ENCODE measurements at regions not wholly inside any gene's neighbourhood (a gene's known extent, or its start where the extent isn't known, plus 50 kb on each side); places are given as distances from the start of the nearest gene placed in this dataset.
"Not testable (repeated sequence)": the region's sequence is repeated elsewhere in the genome, so short reads cannot be mapped to it uniquely, and the experiment has no call there.

DNA sequence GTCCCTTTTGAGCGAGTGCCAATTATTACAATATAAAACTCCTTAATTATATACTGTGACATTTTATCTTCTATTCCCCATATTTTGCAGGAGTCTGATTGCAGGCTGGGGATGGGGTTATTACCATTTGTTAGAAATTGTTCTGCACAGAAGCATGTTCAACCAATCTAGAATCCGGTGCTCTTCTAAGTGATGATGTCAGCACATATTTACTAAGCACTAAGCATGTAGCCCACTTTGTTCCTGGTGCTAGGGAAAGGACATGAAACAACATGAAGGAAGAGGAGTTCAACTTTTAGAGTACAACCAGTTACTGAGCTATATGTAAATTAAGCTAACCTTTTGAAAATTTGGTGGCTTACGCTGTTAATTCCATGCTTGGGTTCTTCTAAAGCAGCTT, 52.8 kb upstream of the IL1RAPL2 start:
- no peak for DNase-seq

DNA sequence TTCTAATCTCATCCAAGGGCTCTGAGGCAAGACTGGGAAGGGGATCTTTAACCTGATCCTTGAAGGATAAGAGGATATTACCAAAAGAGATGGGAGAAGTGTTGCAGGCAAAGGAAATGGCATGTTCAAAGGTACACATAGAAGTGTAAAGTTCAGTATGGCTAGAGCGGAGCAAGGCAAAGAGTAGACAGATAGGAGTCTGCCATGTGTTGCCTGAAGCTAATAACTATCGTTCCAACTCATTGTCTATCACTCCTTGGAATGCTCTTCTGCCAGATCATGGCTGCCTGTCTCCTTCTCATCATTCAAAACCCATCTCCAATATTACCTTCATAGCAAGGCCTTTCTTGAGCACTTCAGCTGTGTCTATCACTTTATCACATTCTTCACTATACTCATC, 55.2 kb upstream of the IL1RAPL2 start:
- DNase-seq = no peak

DNA sequence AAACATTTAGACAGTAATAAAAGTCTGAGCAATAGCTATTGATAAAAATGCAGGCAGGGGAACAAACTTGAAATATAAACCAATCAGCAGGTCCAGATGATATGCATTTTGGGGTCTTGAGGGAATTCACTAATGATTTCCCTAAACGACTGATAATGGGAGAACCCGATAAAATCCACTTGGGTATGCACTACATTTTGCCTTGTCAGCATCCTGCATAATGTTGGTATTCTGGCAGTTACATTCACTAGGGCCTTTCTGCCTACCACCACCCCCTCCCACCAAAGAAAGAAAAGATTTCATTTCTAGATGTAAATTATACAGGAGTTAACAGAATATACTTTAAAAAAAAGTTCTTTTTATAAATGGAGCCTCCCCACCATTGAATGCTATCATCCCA, 63.5 kb upstream of the IL1RAPL2 start:
- DNase-seq = no peak

DNA sequence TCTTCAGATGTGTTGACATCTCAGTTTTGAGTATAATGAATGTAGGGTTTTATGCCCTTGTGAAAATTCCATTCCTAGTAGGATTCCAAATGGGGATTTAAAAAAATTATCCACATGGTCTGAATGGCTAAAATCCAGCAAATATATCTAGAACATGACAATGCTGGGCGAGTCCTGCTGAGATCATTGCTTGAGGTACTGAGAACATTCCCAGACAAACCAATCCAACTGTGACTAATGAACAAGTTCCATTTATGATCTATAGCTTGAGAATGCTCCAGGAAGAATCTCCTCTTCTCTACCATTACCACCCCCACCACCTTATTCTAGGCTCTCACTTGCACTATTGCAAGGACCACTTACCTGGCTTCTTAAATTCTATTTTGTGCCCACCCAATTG, 77.2 kb upstream of the IL1RAPL2 start:
- DNase-seq = no peak

DNA sequence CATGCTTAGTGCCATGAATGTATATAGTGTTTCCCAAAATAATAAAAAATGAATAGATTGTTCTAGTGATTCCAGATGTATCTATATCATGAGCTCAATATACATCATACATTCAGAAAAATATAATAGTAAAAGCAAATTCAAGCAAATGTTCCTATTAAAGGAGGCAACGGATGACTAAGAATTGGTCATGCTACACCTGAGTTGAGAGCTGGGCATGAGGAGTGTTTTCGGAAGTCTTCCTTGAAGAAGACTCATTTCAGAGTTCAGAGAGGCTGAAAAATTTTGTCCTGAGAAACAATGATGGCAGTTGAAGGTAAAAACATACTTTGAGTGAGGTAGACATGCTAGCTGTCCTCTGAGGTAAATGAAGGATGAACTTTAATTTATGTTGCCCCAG, 79.3 kb upstream of the IL1RAPL2 start:
- DNase-seq = no peak

DNA sequence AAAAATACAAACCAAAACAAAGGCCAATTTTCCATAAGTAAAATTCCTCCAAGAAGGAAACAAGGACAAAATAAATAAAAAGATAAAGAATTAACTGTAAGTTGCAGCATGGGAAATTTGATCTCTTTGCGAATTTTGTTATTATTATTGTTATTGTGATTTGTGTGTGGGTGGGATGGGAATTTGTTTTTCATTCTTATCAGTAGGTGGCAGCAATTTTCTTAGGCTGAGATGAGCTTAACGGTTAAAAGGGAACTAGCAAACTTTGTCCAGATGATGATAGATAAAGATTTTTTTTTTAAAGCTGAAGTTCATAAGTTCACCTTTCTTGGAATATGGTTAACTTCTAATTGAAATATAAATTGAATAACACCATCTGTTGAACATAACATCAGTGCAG, 83.2 kb upstream of the IL1RAPL2 start:
- DNase-seq = no peak

DNA sequence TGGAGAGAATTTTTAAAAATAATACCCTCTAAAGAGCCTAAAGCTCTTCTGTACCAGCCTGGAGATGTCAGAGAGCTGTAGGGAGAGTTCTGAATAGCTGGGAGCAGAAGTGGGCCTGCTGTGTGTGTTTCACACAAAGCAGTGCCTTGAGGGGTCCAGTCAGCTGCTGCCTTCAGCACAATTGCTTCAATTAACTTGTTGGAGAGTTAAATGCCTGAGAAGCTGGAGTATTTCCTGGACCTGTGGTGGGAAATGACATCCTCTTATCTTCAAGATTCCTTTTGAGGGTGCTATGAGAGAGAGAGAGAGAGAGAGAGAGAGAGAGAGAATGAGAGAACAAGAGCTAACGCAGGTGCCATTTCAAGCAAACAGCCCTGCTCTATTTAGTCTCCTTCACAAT, 96.2 kb upstream of the IL1RAPL2 start:
- no peak for DNase-seq

DNA sequence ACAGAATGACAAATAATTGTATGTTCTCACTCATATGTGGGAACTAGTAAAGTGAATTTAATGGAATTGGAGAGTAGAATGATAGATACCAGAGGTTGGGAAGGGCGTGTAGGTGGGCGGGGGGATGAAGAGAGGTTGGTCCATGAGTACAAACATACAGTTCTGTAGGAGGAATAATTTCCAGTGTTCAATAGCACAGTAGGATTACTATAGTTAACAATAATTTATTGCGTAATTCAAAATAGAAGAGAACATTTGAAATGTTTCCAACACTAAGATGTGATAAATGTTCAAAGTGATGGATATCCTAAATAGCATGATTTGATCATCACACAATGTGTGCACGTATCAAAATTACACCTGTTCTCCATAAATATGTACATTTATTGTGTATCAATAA, 106.2 kb upstream of the IL1RAPL2 start:
- DNase-seq = no peak

DNA sequence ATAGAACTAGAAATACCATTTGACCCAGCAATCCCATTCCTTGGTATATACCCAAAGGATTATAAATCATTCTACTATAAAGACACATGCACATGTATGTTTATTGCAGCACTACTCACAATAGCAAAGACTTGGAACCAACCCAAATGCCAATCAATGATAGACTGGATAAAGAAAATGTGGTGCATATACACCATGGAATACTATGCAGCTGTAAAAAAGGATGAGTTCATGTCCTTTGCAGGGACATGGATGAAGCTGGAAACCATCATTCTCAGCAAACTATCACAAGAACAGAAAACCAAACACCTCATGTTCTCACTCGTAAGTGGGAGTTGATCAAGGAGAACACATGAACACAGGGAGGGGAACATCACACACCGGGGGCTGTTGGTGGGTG, 108.9 kb upstream of the IL1RAPL2 start:
- DNase-seq = not testable (repeated sequence)

DNA sequence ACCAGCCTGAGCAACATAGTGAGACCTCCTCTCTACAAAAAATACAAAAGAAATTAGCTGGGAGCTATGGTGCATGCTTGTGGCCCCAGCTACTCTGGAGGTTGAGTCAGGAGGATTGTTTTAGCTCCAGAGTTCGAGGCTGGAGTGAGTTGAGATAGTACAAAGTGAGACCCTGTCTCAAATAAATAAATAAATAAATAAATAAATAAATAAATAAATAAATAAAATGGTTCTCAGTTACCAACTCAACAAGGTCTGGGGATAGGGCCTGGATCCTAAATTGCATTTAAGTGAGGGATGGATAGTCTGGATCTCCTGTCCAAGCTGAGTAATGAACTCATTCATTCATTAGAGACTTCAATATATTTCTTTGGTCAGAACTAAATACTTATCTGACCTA, 115.7 kb upstream of the IL1RAPL2 start:
- no peak for DNase-seq

DNA sequence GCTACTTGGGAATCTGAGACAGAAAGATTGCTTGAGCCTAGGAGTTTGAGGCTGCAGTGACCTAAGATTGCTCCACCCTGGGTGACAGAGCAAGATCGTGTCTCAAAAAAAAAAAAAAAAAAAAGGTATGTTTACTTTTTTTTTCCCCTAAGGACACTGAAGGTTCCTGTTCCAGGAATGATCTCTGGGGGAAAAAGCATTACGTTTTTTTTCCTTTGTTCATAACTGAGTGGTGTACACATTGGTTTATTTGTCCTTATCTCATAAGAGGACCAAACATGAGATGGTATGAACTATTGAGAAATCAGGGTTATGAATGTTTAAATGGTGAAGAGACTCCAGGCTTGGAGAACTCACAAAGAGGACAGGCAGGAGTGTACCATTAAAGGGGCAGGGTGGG, 120.4 kb upstream of the IL1RAPL2 start:
- DNase-seq = no peak

DNA sequence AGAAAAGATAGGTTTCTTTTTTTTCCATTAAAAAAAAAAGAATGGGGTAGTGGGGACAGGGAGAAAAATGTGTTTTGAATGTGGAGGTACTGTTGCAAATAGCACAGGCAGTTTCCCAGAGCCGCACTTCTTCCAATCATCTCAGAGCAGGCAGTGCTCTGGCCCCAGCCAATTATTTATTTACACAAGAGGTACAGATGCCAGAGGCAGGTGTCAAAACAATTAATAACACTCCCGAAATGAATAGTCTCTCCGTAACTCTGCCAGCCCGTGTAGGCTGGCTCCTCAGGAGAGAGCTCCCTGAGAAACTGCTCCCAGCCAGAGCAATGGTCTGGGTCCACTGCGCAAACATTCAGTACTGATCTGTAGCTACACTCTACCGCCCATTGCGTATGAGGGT, 130.8 kb upstream of the IL1RAPL2 start:
- no peak for DNase-seq

DNA sequence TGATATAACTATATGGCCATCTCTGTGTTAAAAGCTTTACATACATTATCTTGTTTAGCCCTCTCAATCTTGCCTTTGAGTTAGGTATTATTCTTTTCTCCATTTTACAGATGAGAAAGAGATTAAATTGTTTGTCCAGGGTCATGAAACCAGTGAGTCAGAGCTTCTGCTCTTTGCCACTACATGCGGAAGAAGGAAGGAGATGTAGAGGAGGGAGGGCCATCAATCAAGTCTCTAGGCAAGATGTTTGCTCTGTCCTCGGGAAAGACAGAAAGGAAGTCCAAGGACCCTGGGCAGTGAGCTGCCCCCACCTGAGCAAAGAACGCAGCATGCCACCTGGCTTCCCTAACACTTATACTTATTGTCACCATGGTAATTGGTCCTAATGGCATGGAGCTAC, 133.7 kb upstream of the IL1RAPL2 start:
- no peak for DNase-seq

DNA sequence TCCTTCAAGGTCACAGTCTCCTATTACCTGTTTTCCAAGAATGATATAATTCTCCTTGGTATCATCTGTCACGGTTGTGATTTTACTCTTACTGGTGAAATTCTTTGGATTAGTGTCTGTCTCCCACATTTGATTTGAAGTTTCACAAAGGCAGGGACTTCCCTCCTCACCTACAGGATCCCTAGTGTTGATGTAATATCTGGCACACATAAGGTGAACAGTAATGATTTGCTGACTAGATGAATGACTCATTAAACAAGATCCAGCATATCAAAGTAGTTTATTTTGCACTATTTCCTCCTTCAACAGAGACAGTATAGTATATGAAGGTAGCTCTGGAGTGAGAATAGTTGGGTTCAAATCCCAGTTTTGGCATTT, 135.3 kb upstream of the IL1RAPL2 start:
- no peak for DNase-seq

DNA sequence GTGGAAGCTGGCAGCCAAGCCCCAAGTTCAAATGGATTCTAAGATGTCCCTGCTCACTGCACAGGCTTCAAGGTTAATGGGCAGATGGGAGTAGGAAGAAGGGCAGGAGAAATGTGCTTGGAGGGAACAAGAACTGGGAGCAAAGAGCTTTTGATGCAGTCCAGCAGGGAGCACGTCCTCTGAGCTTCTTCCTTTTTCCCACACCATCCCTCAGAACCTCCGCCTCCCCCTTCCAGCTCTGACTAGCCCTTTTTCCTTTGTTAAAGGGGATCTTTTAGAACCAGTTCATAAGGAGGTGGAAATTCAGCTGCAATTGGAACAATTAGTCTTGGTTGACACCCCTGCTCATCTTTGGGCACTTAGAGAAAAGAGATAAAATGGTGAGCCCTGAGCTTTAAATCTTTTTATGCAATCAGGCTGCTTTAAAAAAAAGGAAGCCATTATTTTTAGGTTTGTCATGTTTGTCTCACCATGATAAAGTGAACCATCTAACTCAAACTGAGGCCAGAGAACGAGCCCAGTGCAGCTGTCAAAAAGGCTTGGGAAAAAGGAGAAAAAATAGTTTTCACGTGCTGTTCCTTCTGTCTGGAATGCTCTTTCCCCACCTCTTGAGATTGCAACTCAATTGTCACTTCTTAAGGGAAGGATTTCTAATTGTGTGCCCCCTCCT, 135.8 kb upstream of the IL1RAPL2 start:
- no peak for DNase-seq

DNA sequence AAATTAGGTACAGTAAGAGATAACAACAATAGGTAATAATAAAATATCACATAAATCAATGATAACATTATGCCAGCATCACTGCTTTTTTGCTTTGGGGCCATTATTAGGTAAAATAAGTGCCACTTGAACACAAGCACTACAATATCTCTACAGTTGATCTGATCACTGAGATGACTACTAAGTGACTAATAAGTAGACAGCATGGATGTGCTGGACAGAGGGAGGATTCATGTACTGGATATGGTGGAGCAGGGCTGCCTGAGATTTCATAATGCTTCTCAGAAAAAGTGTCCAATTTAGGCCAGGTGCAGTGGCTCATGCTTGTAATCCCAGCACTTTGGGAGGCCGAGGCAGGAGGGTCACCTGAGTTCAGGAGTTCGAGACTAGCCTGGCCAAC, 137.8 kb upstream of the IL1RAPL2 start:
- no peak for DNase-seq

DNA sequence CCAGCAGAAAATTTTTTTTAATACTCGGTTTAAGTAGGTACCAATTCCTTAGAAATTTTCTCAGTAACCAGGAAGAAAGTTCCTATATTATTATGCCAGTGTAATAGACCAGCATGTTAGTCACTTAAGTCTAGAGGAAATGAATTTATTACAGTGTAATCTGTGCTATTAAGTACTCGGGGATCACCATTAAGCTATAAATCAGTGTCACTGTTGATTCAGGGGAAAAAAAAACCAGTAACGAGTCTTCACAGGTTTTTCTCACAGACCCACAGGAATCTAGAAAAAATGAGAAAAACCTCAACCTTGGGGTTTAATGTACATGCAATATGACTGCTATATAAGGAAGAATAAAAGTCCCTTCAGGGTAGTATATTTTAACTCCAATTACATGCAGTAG, 138.3 kb upstream of the IL1RAPL2 start:
- DNase-seq = no peak

DNA sequence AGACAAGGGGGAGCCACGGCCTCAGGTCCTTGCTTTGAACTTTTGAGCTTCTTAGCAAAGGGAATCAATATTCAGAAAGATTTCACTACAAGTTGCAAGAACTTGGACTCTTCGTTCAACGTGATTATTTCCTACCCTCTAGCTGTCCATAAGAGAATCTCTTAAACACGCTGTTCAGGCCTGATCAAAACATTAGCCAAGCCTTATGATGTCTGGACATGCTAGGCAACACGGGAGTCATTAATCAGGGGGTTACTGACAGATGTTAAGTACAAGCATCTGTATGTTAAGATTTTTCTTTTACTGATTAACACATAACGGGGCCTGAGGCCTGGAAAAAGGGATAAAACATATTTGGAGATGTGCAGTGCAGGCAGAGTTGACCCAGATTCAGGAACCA, 138.9 kb upstream of the IL1RAPL2 start:
- DNase-seq = no peak

DNA sequence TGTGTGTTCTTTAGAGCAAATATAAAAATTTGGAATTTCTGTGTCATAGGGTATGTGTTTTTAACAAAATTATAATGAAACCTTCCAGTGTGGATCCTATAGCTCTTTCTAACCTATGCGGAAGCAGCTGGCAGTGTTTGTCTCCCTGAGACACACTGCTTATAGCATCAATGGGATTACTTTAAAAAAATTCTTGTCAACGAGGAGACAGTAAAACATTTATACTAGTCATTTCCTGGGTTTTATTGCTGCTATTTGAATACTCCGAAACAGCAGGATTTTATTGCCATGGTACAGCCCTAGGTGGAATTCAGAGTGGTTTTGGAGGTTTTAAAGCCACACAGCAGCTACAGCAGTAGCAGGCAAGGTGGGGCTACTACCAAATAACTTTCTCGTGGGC, 145.1 kb upstream of the IL1RAPL2 start:
- DNase-seq = no peak

DNA sequence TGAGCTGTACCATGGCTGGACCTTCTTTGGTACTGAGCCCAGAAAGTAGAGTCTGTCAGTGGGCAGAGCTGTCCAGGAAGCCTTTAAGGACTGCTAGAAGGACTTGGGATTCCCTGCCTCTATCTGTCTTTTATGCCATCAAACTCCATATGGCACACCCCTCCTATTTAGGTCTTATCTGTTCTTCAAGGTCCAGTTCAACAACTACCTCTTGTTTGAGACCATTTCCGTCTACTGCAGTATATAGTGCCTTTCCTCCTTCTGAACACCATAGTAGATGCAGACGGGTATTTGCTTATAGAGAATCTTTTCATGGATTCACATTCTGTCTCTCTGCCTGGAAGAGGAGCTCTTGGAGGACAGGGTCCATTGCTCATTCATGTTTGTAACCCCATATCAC, 146.1 kb upstream of the IL1RAPL2 start:
- DNase-seq = no peak

DNA sequence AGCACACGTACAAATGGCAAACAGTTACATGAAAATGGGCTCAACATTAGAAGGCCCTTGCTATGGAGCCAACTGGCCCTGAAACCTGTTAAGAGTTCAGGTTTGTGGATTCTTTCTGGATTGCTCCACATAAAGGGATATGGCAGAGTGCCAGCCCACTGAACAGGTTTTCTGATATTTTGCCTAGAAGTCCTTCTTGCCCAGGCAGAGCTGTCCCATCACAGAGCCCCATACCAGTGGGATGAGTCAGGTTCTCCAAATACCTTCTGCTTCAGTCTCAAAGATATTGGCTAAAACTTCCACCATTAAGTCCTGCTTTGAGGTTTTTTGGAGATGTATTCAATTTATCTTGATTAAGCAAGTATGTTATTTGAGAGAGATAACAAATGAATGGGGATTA, 146.8 kb upstream of the IL1RAPL2 start:
- no peak for DNase-seq

DNA sequence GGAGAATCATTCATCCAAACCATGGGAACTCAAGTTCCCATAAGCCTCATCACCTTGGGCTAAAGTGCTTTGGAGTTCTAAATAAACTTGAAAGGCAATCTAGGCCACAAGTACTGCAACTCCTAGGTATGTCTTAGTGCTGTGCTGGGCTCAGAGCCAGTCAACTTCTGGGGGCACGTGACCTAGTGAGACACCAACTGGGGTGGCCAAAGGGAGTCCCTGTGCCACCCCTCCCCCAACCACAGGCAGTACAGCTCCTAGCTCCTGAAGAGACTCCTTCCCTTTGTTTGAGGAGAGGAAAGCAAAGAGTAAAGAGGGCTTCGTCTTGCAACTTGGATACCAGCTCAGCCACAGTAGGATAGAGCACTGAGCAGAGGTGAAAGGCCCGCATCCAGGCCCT, 154.2 kb upstream of the IL1RAPL2 start:
- no peak for DNase-seq

DNA sequence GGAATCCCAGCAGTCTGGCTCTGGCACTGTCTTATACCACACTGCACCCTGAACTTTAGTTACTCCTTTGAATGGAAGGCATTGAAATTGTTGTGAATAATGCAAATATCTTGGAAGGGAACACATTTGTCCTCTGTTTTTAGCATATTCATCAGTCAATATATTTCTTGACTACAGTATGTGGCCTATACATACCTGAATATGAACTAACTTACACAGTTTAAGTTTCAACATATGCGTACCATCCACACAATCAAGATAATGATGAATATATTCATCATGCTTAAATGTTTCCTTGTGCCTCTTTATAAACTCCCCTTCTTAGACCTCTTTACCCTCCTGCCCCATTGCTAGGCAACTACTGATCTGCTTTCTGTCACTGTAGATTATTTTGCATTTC, 145.7 kb upstream of the ESX1 start:
- DNase-seq = no peak

DNA sequence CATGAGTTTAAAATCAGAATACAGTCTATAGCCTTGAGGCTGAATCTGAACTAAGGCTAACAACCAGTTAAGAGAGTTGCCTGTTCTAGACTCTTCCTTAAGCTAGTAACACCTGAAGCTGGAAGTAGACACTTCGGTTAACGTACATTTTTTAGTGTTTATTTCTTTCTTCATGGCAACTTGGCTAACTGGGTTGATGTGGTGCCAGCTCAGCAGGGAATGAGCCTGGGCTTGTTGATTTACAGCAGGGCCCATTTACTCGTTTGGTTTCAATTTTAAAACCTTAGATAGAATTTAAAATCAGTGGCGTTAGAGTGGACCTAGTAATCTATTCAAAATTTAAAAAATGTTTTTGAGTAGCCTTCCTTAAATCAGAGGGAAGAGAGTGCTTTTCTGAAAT, 137.6 kb upstream of the ESX1 start:
- no peak for DNase-seq

DNA sequence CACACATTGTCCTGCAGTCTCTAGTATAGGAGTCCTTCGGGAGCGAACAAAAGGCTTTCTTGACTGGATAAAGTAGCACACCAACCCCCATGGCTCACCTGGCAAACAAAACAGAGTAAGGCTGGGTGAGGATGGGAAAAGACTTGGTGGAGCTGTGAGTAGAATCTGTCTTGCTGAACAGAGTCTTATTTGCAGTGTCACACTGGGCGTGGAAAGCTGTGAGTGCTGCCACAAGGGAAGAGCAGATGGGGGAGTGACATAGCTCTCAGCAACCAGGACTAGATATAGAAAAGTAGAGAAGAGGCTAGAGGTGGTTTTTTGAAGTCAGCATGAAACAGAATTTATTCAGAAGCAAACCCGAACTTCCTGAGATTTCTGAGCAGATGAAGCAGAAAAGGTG, 137.2 kb upstream of the ESX1 start:
- DNase-seq = no peak

DNA sequence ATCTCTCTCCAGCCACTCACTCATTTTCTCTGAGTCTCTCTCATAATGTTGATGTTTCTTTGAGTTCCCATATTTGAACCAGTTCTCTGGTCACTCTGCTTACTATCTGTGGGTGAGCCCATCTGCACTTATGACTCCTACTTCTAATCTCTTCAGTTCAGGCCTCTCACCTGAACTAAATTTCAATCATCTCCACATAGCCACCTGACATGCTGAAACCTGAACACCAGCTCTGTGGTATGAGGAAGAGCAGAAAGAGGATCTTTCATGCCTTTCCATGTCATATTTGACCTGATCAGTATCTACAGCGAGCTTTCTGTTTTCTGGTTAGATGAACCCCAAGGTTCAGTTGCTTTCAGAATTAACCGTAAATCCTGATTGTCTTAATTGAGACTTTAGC, 122.2 kb upstream of the ESX1 start:
- no peak for DNase-seq

All from NCI-H1694 treated with DMSO at 0.1 percent for 48 hours (cell line).